Stomach smooth muscle (tissue), 2 donors: ENCODE measurements at regions not wholly inside any gene's neighbourhood (a gene's known extent, or its start where the extent isn't known, plus 50 kb on each side); places are given as distances from the start of the nearest gene placed in this dataset.
"Not testable (repeated sequence)": the region's sequence is repeated elsewhere in the genome, so short reads cannot be mapped to it uniquely, and the experiment has no call there.

ENCODE experiments used
- H3K27ac ChIP-seq: one replicate; pipeline ENCODE4 v1.7.0; 2013; ENCODE audit warnings: mild to moderate bottlenecking, low read length, inconsistent platforms
- H3K27me3 ChIP-seq, 2 donors: one replicate each; pipeline ENCODE4 v1.7.0; 2013; ENCODE audit warnings: low read length in 2 of 2; ENCODE audit not compliant: insufficient read depth in 2 of 2, control insufficient read depth in 1 of 2
- H3K36me3 ChIP-seq, 2 donors: one replicate each; pipeline ENCODE4 v1.7.0; 2013; ENCODE audit warnings: low read length in 2 of 2; ENCODE audit not compliant: control insufficient read depth in 2 of 2, insufficient read depth in 2 of 2
- H3K4me1 ChIP-seq: one replicate; pipeline ENCODE4 v1.7.0; 2013; ENCODE audit warnings: low read length; ENCODE audit not compliant: control insufficient read depth, insufficient read depth
- H3K4me3 ChIP-seq, 2 donors: one replicate each; pipeline ENCODE4 v1.7.0; 2013; ENCODE audit warnings: low read length in 2 of 2
- H3K9ac ChIP-seq, 2 donors: one replicate each; pipeline ENCODE4 v1.7.0; 2013; ENCODE audit warnings: low read length in 2 of 2, mild to moderate bottlenecking in 1 of 2
- H3K9me3 ChIP-seq, 2 donors: one replicate each; pipeline ENCODE4 v1.7.0; 2013; ENCODE audit warnings: low read length in 2 of 2; ENCODE audit not compliant: control insufficient read depth in 2 of 2
- donor health status: healthy.
- donor health status: Pancreatic carcinoma.

- H3K4me3 ChIP-seq, H3K4me1 ChIP-seq, H3K27me3 ChIP-seq, H3K27ac ChIP-seq, H3K9me3 ChIP-seq, H3K9ac ChIP-seq, H3K36me3 ChIP-seq: not testable (repeated sequence)
Measured at GRCh38 chr1:190019151-190019550, 458.5 kb downstream of the BRINP3 start.

- Histone ChIP-seq H3K36me3 (no peaks in the 10 kb centered on the region), H3K27me3 (no peaks in the 10 kb centered on the region), H3K4me1 (no peaks in the 10 kb centered on the region), H3K27ac (no peak overlapping the region), H3K9ac (no peak overlapping the region), H3K9me3 (no peaks in the 10 kb centered on the region), H3K4me3 (no peak overlapping the region)
Measured at GRCh38 chr1:190019717-190020116, 457.9 kb downstream of the BRINP3 start.

GRCh38 chr1:190022709-190023108 lies 455.0 kb downstream of the BRINP3 start:
- Histone ChIP-seq H3K9ac (no peak overlapping the region), H3K27ac (no peak overlapping the region), H3K4me3 (no peak overlapping the region), H3K9me3 (no peaks in the 10 kb centered on the region), H3K36me3 (no peaks in the 10 kb centered on the region), H3K4me1 (no peaks in the 10 kb centered on the region), H3K27me3 (no peaks in the 10 kb centered on the region)

GRCh38 chr1:190029441-190029840 lies 448.2 kb downstream of the BRINP3 start:
- Histone ChIP-seq H3K4me3 (no peak overlapping the region), H3K36me3 (no peaks in the 10 kb centered on the region), H3K27ac (no peak overlapping the region), H3K4me1 (no peaks in the 10 kb centered on the region), H3K27me3 (no peaks in the 10 kb centered on the region), H3K9me3 (no peaks in the 10 kb centered on the region), H3K9ac (no peak overlapping the region)

GRCh38 chr1:190043655-190044054 lies 434.0 kb downstream of the BRINP3 start:
- Histone ChIP-seq H3K4me1 (no peaks in the 10 kb centered on the region), H3K27me3 (no peaks in the 10 kb centered on the region), H3K9ac (no peak overlapping the region), H3K4me3 (no peak overlapping the region), H3K36me3 (no peaks in the 10 kb centered on the region), H3K27ac (no peak overlapping the region), H3K9me3 (no peaks in the 10 kb centered on the region)

- Histone ChIP-seq H3K27ac (no peak overlapping the region), H3K9me3 (no peaks in the 10 kb centered on the region), H3K9ac (no peak overlapping the region), H3K4me1 (no peaks in the 10 kb centered on the region), H3K4me3 (no peak overlapping the region), H3K27me3 (no peaks in the 10 kb centered on the region), H3K36me3 (no peaks in the 10 kb centered on the region)
Measured at GRCh38 chr1:190046231-190046630, 431.4 kb downstream of the BRINP3 start.
